Transverse colon (tissue), 4 donors: ENCODE measurements at regions not wholly inside any gene's neighbourhood (a gene's known extent, or its start where the extent isn't known, plus 50 kb on each side); places are given as distances from the start of the nearest gene placed in this dataset.

ENCODE experiments used
- DNase-seq: peaks from one replicate; pipeline ENCODE4 v3.0.0-alpha.2; 2019
- H3K27ac ChIP-seq, 4 donors: fragments of 200-600 bp; sonication (generic); 2 replicates each; pipeline ENCODE4 v1.5.1; 2016 to 2018; ENCODE audit warnings: inconsistent platforms in 4 of 4
- H3K27me3 ChIP-seq: fragments of 200-600 bp; sonication (generic); 2 replicates; pipeline ENCODE4 v1.5.1; 2017; ENCODE audit warnings: inconsistent platforms
- H3K36me3 ChIP-seq, 4 donors: fragments of 200-600 bp; sonication (generic); 2 replicates each; pipeline ENCODE4 v1.5.1; 2017 to 2019; ENCODE audit warnings: inconsistent platforms in 4 of 4
- H3K4me1 ChIP-seq, 4 donors: fragments of 200-600 bp; sonication (generic); 2 replicates each; pipeline ENCODE4 v1.5.1; 2017 to 2020; ENCODE audit warnings: inconsistent platforms in 4 of 4
- H3K4me3 ChIP-seq, 4 donors: fragments of 200-600 bp; sonication (generic); 1 replicate in 1 of 4; 2 replicates in 3 of 4; pipeline versions ENCODE4 v1.5.1 to v1.6.1; 2017 to 2019; ENCODE audit warnings: inconsistent platforms in 4 of 4
- H3K9me3 ChIP-seq, 2 donors: fragments of 200-600 bp; sonication (generic); 2 replicates each; pipeline ENCODE4 v1.5.1; 2017 to 2019; ENCODE audit warnings: inconsistent platforms in 2 of 2
- CTCF ChIP-seq, 5 experiments: fragments of 200-600 bp in 3 of 5; fragments of 450-650 bp in 2 of 5; sonication (generic) in 3 of 5; IDR thresholded peaks; 1 replicate in 2 of 5; 2 replicates in 3 of 5; pipeline ENCODE4 v1.5.1; 2016 to 2017; ENCODE audit warnings: antibody characterized with exemption in 5 of 5, inconsistent platforms in 3 of 5, mild to moderate bottlenecking in 2 of 5, moderate library complexity in 1 of 5
- EP300 ChIP-seq: sonication (generic); formaldehyde crosslinking; IDR thresholded peaks from one replicate; pipeline ENCODE4 v1.6.1; 2017; ENCODE audit warnings: antibody characterized with exemption, low read depth
- POLR2A ChIP-seq: fragments of 450-650 bp; IDR thresholded peaks from one replicate; pipeline ENCODE4 v1.6.1; 2016; ENCODE audit warnings: antibody characterized with exemption, mild to moderate bottlenecking, moderate library complexity
- POLR2AphosphoS5 ChIP-seq, 3 donors: sonication (generic); formaldehyde crosslinking; IDR thresholded peaks; one replicate each; pipeline ENCODE4 v1.6.1; 2016; ENCODE audit warnings: antibody characterized with exemption in 3 of 3
- WGBS, 2 donors: methylation state at CpG; one replicate each; pipeline ENCODE4 v1.1.5; 2018; ENCODE audit warnings: low coverage in 1 of 2; 5-methylcytosine and 5-hydroxymethylcytosine counted together
- in situ Hi-C, 4 donors: fragments of 200-750 bp; cut with MboI; loops; one replicate each; pipeline versions ENCODE4 v1.15.0 to v1.15.1; 2017; ENCODE audit warnings: low sequenced_read_pairs in 3 of 4, low pct_ligation_motif_present in 1 of 4, low pct_unique_long_range_greater_than_20kb in 1 of 4
- intact Hi-C: fragments of 100-400 bp; cut with DNase I; formaldehyde crosslinking; loops from one replicate; pipeline ENCODE4 v1.15.1; 2023; ENCODE audit warnings: low total_unique reads

GRCh38 chr7:16083931-16084330, 337.4 kb downstream of the CRPPA start:
- intact Hi-C loops (no loop called here), in situ Hi-C loops (loop anchor here in 2 of 4 donors (10.0 to 25.0 kb wide), 3 partner anchors 478 to 772 kb away; no protein-coding TSS in a partner anchor)
- H3K27me3 ChIP-seq, result no peaks in the 10 kb centered on the region
- TF ChIP-seq POLR2AphosphoS5 (IDR thresholded peaks at IDR 0.05) (no peak), CTCF (IDR thresholded peaks at IDR 0.05) (no peak), EP300 (no peak)
- H3K4me3 ChIP-seq, result no peak overlapping the region
- H3K36me3 ChIP-seq, result no peaks in the 10 kb centered on the region
- DNase-seq, result no peak
- 32 to 52% methylated on average over 3 of the region's 3 CpGs for WGBS, 2 donors
- no peaks in the 10 kb centered on the region for H3K9me3 ChIP-seq
- no peak overlapping the region for H3K27ac ChIP-seq
- H3K4me1 ChIP-seq, result peaks cover 0 to 10% (median 2%) of the 10 kb centered on the region in 4 donors

DNA sequence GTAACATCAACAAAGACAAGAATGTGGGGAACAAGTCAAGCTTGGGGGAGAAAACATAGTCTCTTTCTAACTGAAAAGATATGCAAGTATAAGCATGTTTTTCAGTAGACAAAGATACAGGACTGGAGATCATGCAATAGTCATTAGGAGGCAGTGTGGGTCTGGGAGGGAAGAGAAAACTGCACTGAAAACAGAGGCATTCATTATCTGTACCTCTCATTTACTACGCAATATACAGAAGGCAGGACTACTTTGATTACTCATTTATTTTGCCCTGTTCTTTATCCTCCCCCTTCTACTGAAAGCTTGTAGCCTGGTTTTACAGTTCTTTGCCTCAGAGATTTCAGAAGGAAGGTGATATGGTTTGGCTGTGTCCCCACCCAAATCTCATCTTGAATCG, 341.2 kb downstream of the CRPPA start:
- H3K4me1 ChIP-seq, result peaks cover 0 to 14% (median 3%) of the 10 kb centered on the region in 4 donors
- no peak overlapping the region for H3K4me3 ChIP-seq
- no peaks in the 10 kb centered on the region for H3K9me3 ChIP-seq
- no peaks in the 10 kb centered on the region for H3K27me3 ChIP-seq
- no peak for DNase-seq
- WGBS, 2 donors, result 67 to 87% methylated on average over 1 to 2 of the region's 2 CpGs
- no peak overlapping the region for H3K27ac ChIP-seq
- H3K36me3 ChIP-seq, result no peaks in the 10 kb centered on the region
- no peak for TF ChIP-seq EP300
- in situ Hi-C loops (loop anchor here in 2 of 4 donors (10.0 to 25.0 kb wide), 3 partner anchors 482 to 768 kb away; no protein-coding TSS in a partner anchor), intact Hi-C loops (no loop called here)

DNA sequence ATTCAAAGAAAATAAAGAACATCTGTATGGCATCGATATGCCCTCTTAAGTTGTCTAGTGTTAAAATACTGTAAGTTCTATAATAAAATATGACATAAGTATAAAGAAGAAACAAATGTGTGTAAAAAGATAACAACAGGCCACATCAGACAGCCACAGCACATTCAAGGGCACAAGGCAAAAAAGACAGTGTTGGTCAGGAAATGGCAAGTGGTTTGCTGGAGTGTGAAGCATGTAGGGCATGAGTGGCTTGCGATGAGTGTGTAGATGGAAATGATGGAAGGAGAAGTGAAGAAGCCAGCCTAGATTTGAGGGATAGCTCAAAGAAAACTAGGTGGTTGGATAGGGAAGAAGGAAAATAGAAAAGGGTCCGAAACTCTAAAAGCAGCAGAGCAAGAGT, 341.6 kb downstream of the CRPPA start:
- H3K27ac ChIP-seq, result no peak overlapping the region
- in situ Hi-C loops, result loop anchor here (5.0 to 25.0 kb wide), 5 partner anchors 483 to 767 kb away; no protein-coding TSS in a partner anchor
- no peaks in the 10 kb centered on the region for H3K9me3 ChIP-seq
- intact Hi-C loops, result no loop called here
- 89% methylated on average over 3 of the region's 3 CpGs for whole genome bisulfite sequencing, 2 donors
- no peak overlapping the region for H3K4me3 ChIP-seq
- no peak for TF ChIP-seq POLR2AphosphoS5 (IDR thresholded peaks at IDR 0.05)
- no peak for DNase-seq
- peaks cover 0 to 14% (median 3%) of the 10 kb centered on the region in 4 donors for H3K4me1 ChIP-seq
- H3K36me3 ChIP-seq, result no peaks in the 10 kb centered on the region
- no peaks in the 10 kb centered on the region for H3K27me3 ChIP-seq

- TF ChIP-seq CTCF (IDR thresholded peaks at IDR 0.05) (peak; percentile 58 to 74 (median 64)), POLR2A (no peak)
- in situ Hi-C loops (loop anchor here in 3 of 4 donors (5.0 to 25.0 kb wide), 4 partner anchors 484 to 766 kb away; no protein-coding TSS in a partner anchor), intact Hi-C loops (loop anchor here (1.0 kb wide), 1 partner anchor 487 kb away; no protein-coding TSS in a partner anchor)
- H3K27ac ChIP-seq, result no peak overlapping the region
- H3K4me1 ChIP-seq, result peaks cover 0 to 4% (median 1%) of the 10 kb centered on the region in 4 donors
- no peaks in the 10 kb centered on the region for H3K36me3 ChIP-seq
- DNase-seq, result no peak
- no peaks in the 10 kb centered on the region for H3K9me3 ChIP-seq
- no peaks in the 10 kb centered on the region for H3K27me3 ChIP-seq
- 12 to 18% methylated on average over 3 of the region's 3 CpGs for WGBS, 2 donors
- H3K4me3 ChIP-seq, result no peak overlapping the region
Measured at GRCh38 chr7:16078076-16078952, 343.0 kb downstream of the CRPPA start.

GRCh38 chr7:16071246-16071857, 350.0 kb downstream of the CRPPA start:
- Histone ChIP-seq H3K27ac (no peak overlapping the region), H3K9me3 (no peaks in the 10 kb centered on the region), H3K36me3 (no peaks in the 10 kb centered on the region), H3K27me3 (no peaks in the 10 kb centered on the region), H3K4me1 (peaks cover 0 to 4% (median 0%) of the 10 kb centered on the region in 4 donors), H3K4me3 (no peak overlapping the region)
- TF ChIP-seq CTCF (IDR thresholded peaks at IDR 0.05), result peak; percentile 79 to 90 (median 84)
- TF ChIP-seq POLR2AphosphoS5 (IDR thresholded peaks at IDR 0.05), result no peak
- TF ChIP-seq EP300, result no peak
- no peak for TF ChIP-seq POLR2A
- intact Hi-C loops, result no loop called here
- DNase-seq, result peak; percentile 10
- WGBS, 2 donors, result 20 to 21% methylated on average over 6 of the region's 6 CpGs
- in situ Hi-C loops, result loop anchor here (10.0 to 25.0 kb wide), 4 partner anchors 334 to 759 kb away; no protein-coding TSS in a partner anchor
